ENCODE measurements at regions not wholly inside any gene's neighbourhood (a gene's known extent, or its start where the extent isn't known, plus 50 kb on each side); places are given as distances from the start of the nearest gene placed in this dataset.

GRCh38 chr2:35378791-35379190, 976.8 kb upstream of the CRIM1 start:
- in situ Hi-C loops (cut with HindIII; ENCODE audit: low sequenced_read_pairs): no loop called here

- in situ Hi-C loops (cut with HindIII; ENCODE audit: low sequenced_read_pairs): no loop called here
Measured at GRCh38 chr2:35374845-35375244, 980.7 kb upstream of the CRIM1 start.

GRCh38 chr2:35365859-35366258, 989.7 kb upstream of the CRIM1 start:
- in situ Hi-C loops (cut with HindIII; ENCODE audit: low sequenced_read_pairs): no loop called here

GRCh38 chr2:35356332-35356731, 999.2 kb upstream of the CRIM1 start:
- in situ Hi-C loops (cut with HindIII; ENCODE audit: low sequenced_read_pairs): no loop called here

- in situ Hi-C loops (cut with HindIII; ENCODE audit: low sequenced_read_pairs): no loop called here
Measured at GRCh38 chr2:35355056-35355455, 1000.5 kb upstream of the CRIM1 start.

GRCh38 chr2:35347561-35347960, 1008.0 kb upstream of the CRIM1 start:
- in situ Hi-C loops (cut with HindIII; ENCODE audit: low sequenced_read_pairs): no loop called here

GRCh38 chr2:35343135-35343534, 1012.4 kb upstream of the CRIM1 start:
- in situ Hi-C loops (cut with HindIII; ENCODE audit: low sequenced_read_pairs): no loop called here

- in situ Hi-C loops (cut with HindIII; ENCODE audit: low sequenced_read_pairs): no loop called here
Measured at GRCh38 chr2:35339211-35339610, 1016.4 kb upstream of the CRIM1 start.

GRCh38 chr2:35337922-35338321, 1017.7 kb upstream of the CRIM1 start:
- in situ Hi-C loops (cut with HindIII; ENCODE audit: low sequenced_read_pairs): no loop called here

- in situ Hi-C loops (cut with HindIII; ENCODE audit: low sequenced_read_pairs): no loop called here
Measured at GRCh38 chr2:35314049-35314448, 1041.5 kb upstream of the CRIM1 start.

- in situ Hi-C loops (cut with HindIII; ENCODE audit: low sequenced_read_pairs): no loop called here
Measured at GRCh38 chr2:35301369-35301768, 1054.2 kb upstream of the CRIM1 start.

- in situ Hi-C loops (cut with HindIII; ENCODE audit: low sequenced_read_pairs): no loop called here
Measured at GRCh38 chr2:35298493-35298892, 1057.1 kb upstream of the CRIM1 start.

- in situ Hi-C loops (cut with HindIII; ENCODE audit: low sequenced_read_pairs): no loop called here
Measured at GRCh38 chr2:35297403-35297802, 1058.2 kb upstream of the CRIM1 start.

GRCh38 chr2:35294636-35295263, 1060.8 kb upstream of the CRIM1 start:
- in situ Hi-C loops (cut with HindIII; ENCODE audit: low sequenced_read_pairs): no loop called here

GRCh38 chr2:35293261-35293660, 1062.3 kb upstream of the CRIM1 start:
- in situ Hi-C loops (cut with HindIII; ENCODE audit: low sequenced_read_pairs): no loop called here

- in situ Hi-C loops (cut with HindIII; ENCODE audit: low sequenced_read_pairs): no loop called here
Measured at GRCh38 chr2:35292199-35292598, 1063.4 kb upstream of the CRIM1 start.

GRCh38 chr2:35281702-35282101, 1073.9 kb upstream of the CRIM1 start:
- in situ Hi-C loops (cut with HindIII; ENCODE audit: low sequenced_read_pairs): no loop called here

- in situ Hi-C loops (cut with HindIII; ENCODE audit: low sequenced_read_pairs): no loop called here
Measured at GRCh38 chr2:35255826-35256225, 1099.8 kb upstream of the CRIM1 start.

- in situ Hi-C loops (cut with HindIII; ENCODE audit: low sequenced_read_pairs): no loop called here
Measured at GRCh38 chr2:35251156-35251555, 1104.4 kb upstream of the CRIM1 start.

- in situ Hi-C loops (cut with HindIII; ENCODE audit: low sequenced_read_pairs): no loop called here
Measured at GRCh38 chr2:35246702-35247101, 1108.9 kb upstream of the CRIM1 start.

- in situ Hi-C loops (cut with HindIII; ENCODE audit: low sequenced_read_pairs): no loop called here
Measured at GRCh38 chr2:35228584-35228983, 1127.0 kb upstream of the CRIM1 start.

- in situ Hi-C loops (cut with HindIII; ENCODE audit: low sequenced_read_pairs): no loop called here
Measured at GRCh38 chr2:35220461-35220860, 1135.1 kb upstream of the CRIM1 start.

- in situ Hi-C loops (cut with HindIII; ENCODE audit: low sequenced_read_pairs): no loop called here
Measured at GRCh38 chr2:35204881-35205280, 1150.7 kb upstream of the CRIM1 start.

All from DLD1 (cell line).